Stimulated activated CD8-positive, alpha-beta memory T cell treated with anti-CD3 and anti-CD28 coated beads, Interleukin-15, amount 100 ng/mL, for 1 hour (primary cell): ENCODE measurements at regions not wholly inside any gene's neighbourhood (a gene's known extent, or its start where the extent isn't known, plus 50 kb on each side); places are given as distances from the start of the nearest gene placed in this dataset.

Experiments
- DNase-seq: peaks from one replicate; pipeline ENCODE4 v3.0.0-alpha.2; 2020; ENCODE audit warnings: low read depth

DNA sequence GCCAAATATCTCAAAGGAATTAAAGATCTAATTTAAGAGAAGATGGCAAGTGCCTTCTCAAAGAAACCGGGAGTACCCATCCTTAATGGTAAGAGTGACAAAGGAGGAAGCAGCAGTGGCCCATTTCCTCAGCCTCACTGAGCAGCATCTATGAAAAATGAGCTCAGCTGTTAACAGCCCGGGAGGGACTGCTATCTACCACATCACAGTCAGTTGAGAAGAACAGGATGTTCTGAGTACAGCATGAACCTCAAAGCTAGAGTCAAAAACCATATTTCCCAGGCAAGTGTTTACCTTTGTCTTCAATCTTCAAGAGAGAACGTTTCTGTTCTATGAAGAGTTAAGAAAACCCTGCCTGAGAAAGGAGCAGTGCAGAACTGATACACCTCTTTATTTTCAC lies 115.0 kb downstream of the BTG1 start:
- no peak for DNase-seq

DNA sequence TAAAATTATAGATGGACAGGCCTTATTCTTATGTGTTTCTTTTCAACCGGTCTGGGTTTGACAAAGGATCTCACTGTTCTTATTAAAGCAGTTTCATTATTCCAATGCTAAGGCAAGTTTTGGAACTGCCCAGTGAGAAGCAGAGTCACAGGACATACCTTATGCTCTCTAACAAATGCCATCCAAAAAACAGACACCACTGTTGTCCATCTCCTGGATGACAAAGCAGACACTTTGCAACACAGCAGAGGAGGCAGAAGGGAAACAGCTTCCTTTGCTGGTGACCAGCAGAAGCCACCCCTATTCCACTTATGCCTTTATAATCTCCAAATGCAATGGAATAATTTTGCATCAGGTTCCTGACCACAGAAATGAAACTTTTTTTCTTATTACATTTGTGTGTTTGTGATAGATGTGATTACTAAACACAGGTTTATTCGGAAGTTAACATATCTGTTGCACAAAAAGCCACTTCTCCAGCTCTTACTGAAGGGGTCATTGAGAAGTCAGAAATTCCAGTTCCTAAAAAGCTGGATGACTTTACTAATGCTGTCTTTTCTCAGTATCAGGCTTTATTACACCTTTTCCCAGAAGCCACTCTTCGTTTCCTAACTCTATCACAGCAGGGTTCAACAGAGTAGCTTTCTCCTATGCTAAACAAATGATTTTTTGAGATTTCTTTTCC lies 115.6 kb downstream of the BTG1 start:
- no peak for DNase-seq

- DNase-seq: no peak
Observed at GRCh38 chr12:92029136-92029535, 116.5 kb downstream of the BTG1 start.

GRCh38 chr12:92028441-92028709 lies 117.3 kb downstream of the BTG1 start:
- DNase-seq: no peak

DNA sequence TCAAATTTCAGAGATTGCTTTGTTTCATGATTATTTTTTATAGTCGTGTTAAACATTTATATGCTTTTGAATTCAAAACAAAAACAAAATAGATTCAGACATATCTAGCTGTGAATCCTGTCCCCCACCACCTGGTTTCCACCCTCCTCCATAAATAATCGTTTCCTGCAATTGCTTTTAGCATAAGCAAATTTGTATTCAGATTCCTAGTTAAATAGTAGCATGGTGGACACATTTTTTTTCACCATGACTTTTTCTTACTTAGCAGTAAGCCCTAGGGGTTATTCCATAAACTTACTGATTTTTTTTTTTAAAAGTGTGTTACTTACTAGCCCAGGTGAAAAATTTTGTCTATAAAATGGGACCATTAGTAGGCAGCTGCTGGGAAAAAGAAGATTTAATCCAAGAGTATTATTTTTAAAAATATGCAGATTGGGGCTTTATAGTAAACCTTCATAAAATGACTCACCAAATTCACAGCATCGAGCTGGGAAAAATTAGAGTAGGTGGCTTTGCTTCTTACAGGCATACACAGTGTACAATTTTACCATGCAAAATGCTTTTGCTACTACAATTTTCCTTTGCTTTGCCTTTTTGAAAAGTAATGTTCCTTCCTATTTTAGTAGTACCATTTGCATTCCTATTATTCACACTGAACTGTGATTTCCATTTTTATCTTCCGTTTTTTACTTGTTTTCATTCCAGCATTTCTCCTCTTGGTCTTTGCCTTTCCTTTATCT lies 117.8 kb downstream of the BTG1 start:
- no peak for DNase-seq

DNA sequence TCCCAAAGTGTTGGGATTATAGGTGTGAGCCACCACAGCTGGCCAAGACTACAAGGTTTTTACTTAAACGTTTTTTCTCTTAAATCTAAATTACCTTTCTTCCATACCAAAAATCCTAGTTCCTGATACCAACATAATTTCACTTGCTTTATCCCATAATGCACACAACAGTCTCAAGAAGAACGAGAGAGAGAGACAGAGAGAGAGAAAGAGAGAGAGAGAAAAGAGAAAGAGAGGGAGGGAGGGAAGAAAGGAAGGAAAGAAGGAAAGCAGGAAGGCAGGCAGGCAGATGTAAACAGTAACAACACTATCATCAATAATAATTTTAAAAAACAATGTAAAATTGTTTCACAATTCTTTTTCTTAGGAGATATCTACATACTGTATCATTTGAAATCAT lies 118.4 kb downstream of the BTG1 start:
- DNase-seq: no peak

DNA sequence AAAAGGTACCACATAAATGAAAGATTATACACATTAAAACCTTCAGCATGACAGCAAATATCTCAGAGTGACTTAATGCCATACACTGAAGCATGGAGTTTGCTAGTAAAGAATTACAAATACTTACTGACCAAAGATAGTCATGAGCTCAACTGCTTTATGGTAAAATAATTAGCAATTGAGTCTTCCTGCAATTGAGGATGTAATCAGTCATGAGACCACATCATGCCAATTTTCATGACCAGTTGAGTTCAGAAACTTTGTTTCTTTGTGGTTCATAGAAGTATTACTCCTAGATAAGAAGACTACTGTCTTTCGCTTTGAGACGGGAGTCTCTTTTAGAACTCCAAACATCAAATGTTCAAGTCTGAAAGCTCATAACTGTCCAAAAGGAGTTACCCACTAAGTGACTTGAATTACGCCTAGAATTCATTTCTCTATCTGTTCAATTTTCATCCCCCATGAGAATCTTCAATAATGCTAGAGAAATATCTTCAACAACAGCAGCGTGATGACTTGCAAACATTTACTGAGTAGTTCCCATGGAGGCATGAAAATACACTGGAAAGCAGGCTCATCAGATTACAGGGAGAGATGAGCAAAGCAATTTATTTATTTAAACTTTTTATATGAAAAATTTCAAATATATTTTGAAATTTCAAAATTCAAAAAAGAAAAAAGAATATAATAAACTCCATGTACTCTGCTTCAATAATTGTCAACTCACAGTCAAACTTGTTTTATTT lies 120.0 kb downstream of the BTG1 start:
- DNase-seq: no peak

DNA sequence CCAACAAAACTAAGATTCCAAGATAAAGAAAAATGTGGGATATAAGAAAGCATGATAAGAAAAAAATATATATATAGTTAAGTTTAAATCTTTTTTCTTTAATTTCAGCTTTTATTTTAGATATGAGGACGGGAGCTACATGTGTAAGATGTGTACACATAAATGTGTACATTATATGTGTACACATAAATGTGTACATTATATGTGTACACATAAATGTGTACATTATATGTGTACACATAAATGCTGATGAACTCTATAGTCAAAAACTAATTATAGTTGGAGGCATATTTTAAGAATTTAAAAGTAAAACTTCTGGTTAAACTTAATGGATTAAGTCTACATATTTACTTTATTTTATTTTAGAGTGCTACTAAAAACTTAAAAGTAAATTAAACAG lies 123.6 kb downstream of the BTG1 start:
- DNase-seq: no peak

DNA sequence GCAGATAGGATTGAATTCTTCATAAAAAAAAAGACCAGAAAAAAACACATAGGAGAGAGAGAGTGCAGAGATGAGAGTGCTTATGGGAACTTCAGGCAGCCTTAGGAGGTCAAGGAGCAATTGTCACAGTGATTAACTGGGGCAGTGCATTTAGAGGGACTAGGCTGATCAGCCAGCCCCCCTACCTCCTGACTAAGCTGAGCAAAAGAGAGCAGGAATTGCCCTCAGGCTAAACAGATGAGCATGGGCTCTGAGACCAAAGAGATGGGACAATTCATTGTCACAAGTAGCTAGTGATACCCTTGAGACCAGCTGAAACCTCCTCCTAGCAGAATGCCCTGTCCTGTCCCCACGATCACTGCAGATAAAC lies 124.0 kb downstream of the BTG1 start:
- DNase-seq: no peak

GRCh38 chr12:92020983-92021665 lies 124.5 kb downstream of the BTG1 start:
- no peak for DNase-seq

DNA sequence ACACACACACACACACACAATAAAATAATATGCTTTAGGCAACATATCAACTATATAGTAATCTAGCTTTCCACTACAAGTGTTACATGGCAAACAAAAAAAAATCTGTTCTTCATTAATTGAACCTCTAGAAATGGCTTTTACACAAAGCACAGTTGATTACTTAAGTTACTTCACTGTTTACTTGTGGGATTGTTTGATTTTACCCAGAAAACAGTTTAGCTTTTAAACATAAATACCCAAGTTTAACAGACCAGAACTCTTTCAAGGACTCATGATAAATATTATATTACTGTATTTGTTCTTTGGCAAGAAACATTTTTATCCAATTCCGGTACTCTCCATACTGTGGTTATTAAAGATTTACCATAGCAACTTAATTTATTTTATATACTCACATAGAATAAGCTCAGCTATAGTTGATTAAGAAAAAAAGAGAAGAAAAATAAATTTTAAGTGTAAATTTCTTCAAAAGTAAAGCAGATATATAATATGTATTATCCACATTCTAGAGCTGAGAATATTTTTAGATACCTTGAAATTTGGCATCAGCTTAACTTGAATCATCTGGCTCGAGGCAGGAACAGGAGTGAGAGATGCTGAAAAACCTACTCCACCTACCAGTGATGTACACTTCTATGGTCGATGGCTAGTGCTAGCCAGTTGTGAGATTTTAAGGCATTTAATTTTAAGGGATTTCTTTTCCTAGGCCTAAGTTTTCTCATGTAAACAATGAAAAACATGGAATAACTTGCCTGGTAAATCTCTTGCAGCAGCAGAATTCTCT lies 126.0 kb downstream of the BTG1 start:
- no peak for DNase-seq

- DNase-seq: no peak
Observed at GRCh38 chr12:92012691-92013090, 133.0 kb downstream of the BTG1 start.

GRCh38 chr12:92010853-92011701 lies 134.6 kb downstream of the BTG1 start:
- no peak for DNase-seq

DNA sequence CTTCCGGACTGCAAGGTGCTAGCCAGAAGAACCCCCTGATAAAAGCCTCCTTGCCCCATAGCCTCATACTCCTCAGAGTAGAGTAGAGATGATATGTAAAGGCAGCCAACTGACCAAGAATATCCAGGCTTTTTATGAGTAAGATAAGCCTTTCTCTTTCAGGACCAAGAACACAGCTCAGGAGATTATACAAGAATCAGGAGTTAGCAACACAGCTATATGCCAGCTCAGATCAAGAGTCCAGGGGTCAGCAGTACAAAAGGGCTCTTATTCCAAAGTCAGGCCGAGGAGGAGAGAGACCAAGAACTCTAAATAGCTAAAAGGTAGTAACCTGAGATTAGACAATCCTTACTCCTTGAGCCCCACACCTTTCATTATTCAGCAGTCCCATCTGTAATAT lies 135.3 kb downstream of the BTG1 start:
- DNase-seq: no peak

GRCh38 chr12:92008345-92008744 lies 137.3 kb downstream of the BTG1 start:
- DNase-seq: no peak

GRCh38 chr12:92007787-92008186 lies 137.9 kb downstream of the BTG1 start:
- DNase-seq: no peak

GRCh38 chr12:92003701-92004100 lies 141.9 kb downstream of the BTG1 start:
- DNase-seq: no peak

GRCh38 chr12:92002673-92003382 lies 142.8 kb downstream of the BTG1 start:
- DNase-seq: no peak

DNA sequence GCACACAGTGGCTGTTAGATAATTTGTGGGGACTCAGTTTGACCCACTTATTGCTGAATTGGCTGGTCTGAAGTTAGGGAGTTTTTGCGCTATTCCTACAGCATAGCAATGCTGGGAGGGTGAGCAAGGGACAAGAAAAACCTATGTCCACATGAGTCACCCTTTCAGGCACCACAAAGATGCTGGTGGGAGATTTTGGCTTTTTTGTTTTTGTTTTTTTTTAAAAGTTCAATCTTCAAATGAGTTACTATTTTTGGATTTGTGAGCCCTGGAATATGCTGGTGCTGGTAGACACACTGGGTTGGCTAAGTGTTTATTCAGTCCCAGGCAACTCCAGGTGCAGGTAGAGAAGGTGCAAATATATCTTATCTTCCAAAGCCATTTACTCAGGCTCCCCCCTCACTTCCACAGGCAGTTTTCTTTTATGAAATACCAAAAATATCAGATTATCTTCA lies 143.4 kb downstream of the BTG1 start:
- DNase-seq: no peak

DNA sequence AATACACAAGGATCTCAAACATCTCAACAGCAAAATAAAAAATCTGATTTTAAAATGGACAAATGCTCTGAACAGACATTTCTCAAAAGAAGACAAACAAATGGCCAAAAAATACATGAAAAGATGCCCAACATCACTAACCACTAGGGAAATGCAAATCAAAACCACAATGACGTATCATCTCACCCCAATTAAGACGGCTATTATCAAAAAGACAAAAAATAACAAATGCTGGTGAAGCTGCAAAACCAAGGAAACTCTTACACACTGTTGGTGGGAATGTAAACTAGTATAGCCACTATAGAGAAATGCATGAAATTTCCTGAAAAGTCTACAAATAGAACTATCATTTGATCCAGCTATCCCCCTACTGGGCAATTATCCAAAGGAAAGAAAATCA lies 145.0 kb downstream of the BTG1 start:
- DNase-seq: no peak
